Neuronal stem cell (in vitro differentiated cells): ENCODE measurements at regions not wholly inside any gene's neighbourhood (a gene's known extent, or its start where the extent isn't known, plus 50 kb on each side); places are given as distances from the start of the nearest gene placed in this dataset.

Source experiments
- DNase-seq: peaks from one replicate; pipeline ENCODE4 v3.0.0-alpha.2; 2013; ENCODE audit warnings: low spot score
- H2AFZ ChIP-seq: one replicate; pipeline ENCODE4 v1.6.1; 2013; ENCODE audit warnings: mild to moderate bottlenecking, low read length, inconsistent platforms
- H2AK5ac ChIP-seq: 2 replicates; pipeline ENCODE4 v1.6.1; 2013; ENCODE audit warnings: low read depth, mild to moderate bottlenecking, inconsistent platforms, low read length, moderate library complexity, mixed read lengths
- H2BK120ac ChIP-seq: 2 replicates; pipeline ENCODE4 v1.6.1; 2013; ENCODE audit warnings: low read depth, mild to moderate bottlenecking, inconsistent platforms, low read length, moderate library complexity, mixed read lengths
- H2BK12ac ChIP-seq: one replicate; pipeline ENCODE4 v1.6.1; 2013; ENCODE audit warnings: low read length, inconsistent platforms
- H2BK15ac ChIP-seq: 2 replicates; pipeline ENCODE4 v1.6.1; 2013; ENCODE audit warnings: mild to moderate bottlenecking, low read length, inconsistent platforms, mixed read lengths
- H2BK5ac ChIP-seq: one replicate; pipeline ENCODE4 v1.6.1; 2013; ENCODE audit warnings: inconsistent platforms, mild to moderate bottlenecking, low read length, moderate library complexity
- H3K14ac ChIP-seq: one replicate; pipeline ENCODE4 v1.6.1; 2013; ENCODE audit warnings: low read length, inconsistent platforms
- H3K18ac ChIP-seq: 2 replicates; pipeline ENCODE4 v1.6.1; 2013; ENCODE audit warnings: low read length, inconsistent platforms
- H3K23ac ChIP-seq: 2 replicates; pipeline ENCODE4 v1.6.1; 2013; ENCODE audit warnings: low read depth, mild to moderate bottlenecking, mixed read lengths, low read length, inconsistent platforms; ENCODE audit not compliant: poor library complexity
- H3K27ac ChIP-seq: replicated peaks from 3 replicates; pipeline ENCODE4 v1.5.1; 2013; ENCODE audit warnings: low read length, inconsistent platforms
- H3K27me3 ChIP-seq, 3 experiments: 2 replicates each; pipeline ENCODE4 v1.6.1; 2013; ENCODE audit warnings: low read length in 3 of 3, mild to moderate bottlenecking in 2 of 3, inconsistent platforms in 1 of 3, low read depth in 1 of 3, mixed read lengths in 1 of 3, moderate library complexity in 1 of 3; ENCODE audit not compliant: control insufficient read depth in 3 of 3, insufficient read depth in 3 of 3
- H3K36me3 ChIP-seq, 2 donors: replicated peaks in 1 of 2; 2 replicates each; pipeline ENCODE4 v1.6.1; 2013; ENCODE audit warnings: low read length in 2 of 2; ENCODE audit not compliant: control insufficient read depth in 2 of 2, insufficient read depth in 2 of 2
- H3K4ac ChIP-seq: 2 replicates; pipeline ENCODE4 v1.6.1; 2013; ENCODE audit warnings: inconsistent platforms, mild to moderate bottlenecking, low read length, moderate library complexity
- H3K4me1 ChIP-seq, 2 donors: 1 replicate in 1 of 2; 2 replicates in 1 of 2; pipeline ENCODE4 v1.6.1; 2013; ENCODE audit warnings: low read length in 2 of 2, low read depth in 1 of 2; ENCODE audit not compliant: control insufficient read depth in 2 of 2, insufficient read depth in 1 of 2
- H3K4me2 ChIP-seq: one replicate; pipeline ENCODE4 v1.6.1; 2013; ENCODE audit warnings: mild to moderate bottlenecking, low read length, inconsistent platforms; ENCODE audit not compliant: insufficient read depth, poor library complexity, severe bottlenecking
- H3K4me3 ChIP-seq, 2 donors: 2 replicates each; pipeline ENCODE4 v1.5.1; 2013; ENCODE audit warnings: low read length in 2 of 2, mild to moderate bottlenecking in 2 of 2, inconsistent platforms in 1 of 2, moderate library complexity in 1 of 2
- H3K79me1 ChIP-seq: one replicate; pipeline ENCODE4 v1.6.1; 2013; ENCODE audit warnings: low read depth, mild to moderate bottlenecking, inconsistent platforms, low read length, moderate library complexity
- H3K9ac ChIP-seq: one replicate; pipeline ENCODE4 v1.6.1; 2013; ENCODE audit warnings: mild to moderate bottlenecking, low read depth, low read length, inconsistent platforms; ENCODE audit not compliant: poor library complexity
- H3K9me3 ChIP-seq, 2 donors: replicated peaks in 1 of 2; 2 replicates each; pipeline versions ENCODE3 to v1.6.1; 2013; ENCODE audit warnings: low read length in 2 of 2, mild to moderate bottlenecking in 2 of 2, inconsistent platforms in 1 of 2, low read depth in 1 of 2, mixed read lengths in 1 of 2, moderate library complexity in 1 of 2; ENCODE audit not compliant: control insufficient read depth in 2 of 2, insufficient read depth in 1 of 2
- H4K8ac ChIP-seq: one replicate; pipeline ENCODE4 v1.6.1; 2013; ENCODE audit warnings: low read depth, mild to moderate bottlenecking, inconsistent platforms, low read length, moderate library complexity
- H4K91ac ChIP-seq: one replicate; pipeline ENCODE4 v1.6.1; 2013; ENCODE audit warnings: low read length, low read depth, mild to moderate bottlenecking, inconsistent platforms; ENCODE audit not compliant: poor library complexity
- WGBS, 2 donors: extraction: QIAGEN DNeasy Blood & Tissue Kit; methylation state at CpG; one replicate each; pipeline ENCODE4 v1.1.7; 2013; ENCODE audit warnings: missing lambda C conversion rate in 2 of 2, mixed read lengths in 1 of 2; ENCODE audit not compliant: insufficient read length in 2 of 2, insufficient replicate concordance in 1 of 2; ENCODE audit errors: extremely low coverage in 2 of 2; 5-methylcytosine and 5-hydroxymethylcytosine counted together

DNA sequence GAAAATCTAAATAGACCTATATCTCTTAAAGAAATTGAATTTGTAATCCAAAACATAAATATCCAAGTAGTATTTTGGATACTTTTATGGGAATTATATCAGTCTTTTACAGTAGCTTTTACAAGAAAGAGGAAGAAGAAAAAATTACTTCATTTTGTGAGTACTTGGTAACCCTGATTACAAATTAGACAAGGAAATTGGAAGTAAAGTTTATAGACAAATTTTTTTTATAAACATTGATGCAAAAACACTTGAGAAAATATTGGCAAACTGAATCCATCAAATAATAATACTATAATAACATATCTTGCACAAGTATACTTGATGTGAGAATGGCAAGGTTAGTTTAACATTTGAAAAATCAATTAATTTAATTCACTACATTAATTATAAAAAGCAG is 954.1 kb upstream of the MIR17HG start:
- H3K4me3 ChIP-seq = no peak overlapping the region
- H2BK5ac ChIP-seq = no peak overlapping the region
- H4K8ac ChIP-seq = no peak overlapping the region
- H3K4me2 ChIP-seq = no peak overlapping the region
- H2BK15ac ChIP-seq = no peak overlapping the region
- H3K4ac ChIP-seq = no peak overlapping the region
- H3K27ac ChIP-seq = no peak overlapping the region
- H3K14ac ChIP-seq = no peak overlapping the region
- no peak overlapping the region for H2BK12ac ChIP-seq
- no peak overlapping the region for H2AFZ ChIP-seq
- peaks cover 0 to 4% of the 10 kb centered on the region in 2 donors for H3K4me1 ChIP-seq
- no peak overlapping the region for H3K23ac ChIP-seq
- H2BK120ac ChIP-seq = no peak overlapping the region
- H3K27me3 ChIP-seq = no peaks in the 10 kb centered on the region
- no peak overlapping the region for H3K9ac ChIP-seq
- no peaks in the 10 kb centered on the region for H3K9me3 ChIP-seq
- H3K36me3 ChIP-seq = no peaks in the 10 kb centered on the region
- H3K79me1 ChIP-seq = no peaks in the 10 kb centered on the region
- no peak overlapping the region for H2AK5ac ChIP-seq
- DNase-seq = no peak
- H4K91ac ChIP-seq = no peak overlapping the region
- H3K18ac ChIP-seq = no peak overlapping the region

DNA sequence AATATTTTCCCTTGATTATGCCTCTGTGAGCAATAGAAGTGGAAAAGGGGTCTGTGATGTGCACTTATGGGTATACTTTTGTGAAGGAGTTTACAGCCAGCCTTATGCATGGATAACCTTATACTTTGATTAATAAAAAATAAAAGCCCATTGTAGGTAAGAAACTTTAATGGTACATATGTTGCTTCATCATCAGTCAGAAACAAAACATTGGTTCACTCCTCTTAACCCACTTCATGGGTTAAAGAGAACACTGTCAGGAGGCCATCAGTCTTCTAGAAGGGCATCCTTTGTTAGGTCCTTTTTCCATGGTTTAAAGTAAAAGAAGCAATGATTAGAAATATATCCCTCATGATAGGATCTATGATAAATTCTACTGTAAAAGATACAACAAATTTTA is 952.1 kb upstream of the MIR17HG start:
- Histone ChIP-seq H3K14ac (no peak overlapping the region), H3K4me2 (no peak overlapping the region), H3K4me3 (no peak overlapping the region), H3K36me3 (no peaks in the 10 kb centered on the region), H4K8ac (no peak overlapping the region), H3K4ac (no peak overlapping the region), H2AK5ac (no peak overlapping the region), H3K18ac (no peak overlapping the region), H3K4me1 (peaks cover 0 to 4% of the 10 kb centered on the region in 2 donors), H3K23ac (no peak overlapping the region), H2AFZ (no peak overlapping the region), H2BK12ac (no peak overlapping the region), H3K9ac (no peak overlapping the region), H3K9me3 (no peaks in the 10 kb centered on the region), H2BK5ac (no peak overlapping the region), H3K27me3 (no peaks in the 10 kb centered on the region), H3K27ac (no peak overlapping the region), H2BK120ac (no peak overlapping the region), H3K79me1 (no peaks in the 10 kb centered on the region), H4K91ac (no peak overlapping the region), H2BK15ac (no peak overlapping the region)
- no peak for DNase-seq

DNA sequence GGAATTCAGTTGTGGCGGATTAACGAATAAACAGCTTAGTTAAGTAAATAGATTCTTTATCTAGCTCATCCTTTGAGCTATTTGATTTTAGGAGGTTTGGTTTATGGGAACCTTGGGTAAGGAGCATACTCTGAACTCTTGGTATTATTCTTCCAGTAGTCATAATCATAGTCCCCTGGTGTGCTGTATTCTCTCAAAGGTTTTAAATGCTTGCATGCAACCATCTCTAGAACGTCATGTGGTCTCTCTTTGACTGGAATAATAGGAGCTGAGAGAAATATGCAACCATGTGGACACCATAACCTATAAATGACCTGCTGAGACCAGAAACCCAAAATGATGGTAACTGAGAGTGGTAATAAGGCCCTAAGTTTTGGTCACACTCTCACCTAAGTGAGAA is 951.6 kb upstream of the MIR17HG start:
- Histone ChIP-seq H3K4me2 (no peak overlapping the region), H3K14ac (no peak overlapping the region), H2AFZ (no peak overlapping the region), H3K27ac (no peak overlapping the region), H3K23ac (no peak overlapping the region), H3K27me3 (no peaks in the 10 kb centered on the region), H3K4ac (no peak overlapping the region), H3K18ac (no peak overlapping the region), H3K4me1 (peaks cover 0 to 4% of the 10 kb centered on the region in 2 donors), H4K91ac (no peak overlapping the region), H3K4me3 (no peak overlapping the region), H3K36me3 (no peaks in the 10 kb centered on the region), H2BK120ac (no peak overlapping the region), H2BK5ac (no peak overlapping the region), H4K8ac (no peak overlapping the region), H2BK12ac (no peak overlapping the region), H2BK15ac (no peak overlapping the region), H3K9ac (no peak overlapping the region), H3K9me3 (no peaks in the 10 kb centered on the region), H3K79me1 (no peaks in the 10 kb centered on the region), H2AK5ac (no peak overlapping the region)
- no peak for DNase-seq
- whole genome bisulfite sequencing, 2 donors = no CpG with 5 or more reads among the region's 3 CpGs

DNA sequence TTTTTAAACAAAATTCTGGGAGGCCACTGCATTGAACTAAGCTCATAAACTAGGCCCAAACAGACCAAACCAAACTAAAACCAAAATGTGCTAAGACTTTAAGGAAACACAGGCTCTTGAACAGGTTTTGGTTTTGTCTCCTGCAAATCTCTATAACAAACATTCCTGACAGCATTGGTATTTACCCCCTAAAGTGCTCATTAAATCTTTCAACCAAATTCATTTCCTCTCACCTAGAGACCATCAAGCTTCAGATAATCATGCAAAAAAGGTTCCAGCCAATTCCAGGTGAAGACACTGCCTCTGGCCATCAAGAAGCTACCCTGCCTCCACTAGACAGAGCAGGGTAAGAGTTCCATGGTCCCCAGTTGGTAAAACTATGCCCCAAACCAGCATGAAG is 951.2 kb upstream of the MIR17HG start:
- Histone ChIP-seq H3K18ac (no peak overlapping the region), H2BK15ac (no peak overlapping the region), H3K27me3 (no peaks in the 10 kb centered on the region), H3K4ac (no peak overlapping the region), H3K14ac (no peak overlapping the region), H3K23ac (no peak overlapping the region), H3K4me1 (peaks cover 0 to 4% of the 10 kb centered on the region in 2 donors), H2BK5ac (no peak overlapping the region), H3K4me3 (no peak overlapping the region), H4K91ac (no peak overlapping the region), H2BK120ac (no peak overlapping the region), H2BK12ac (no peak overlapping the region), H3K79me1 (no peaks in the 10 kb centered on the region), H3K9me3 (no peaks in the 10 kb centered on the region), H4K8ac (no peak overlapping the region), H3K36me3 (no peaks in the 10 kb centered on the region), H2AFZ (no peak overlapping the region), H3K27ac (no peak overlapping the region), H3K9ac (no peak overlapping the region), H2AK5ac (no peak overlapping the region), H3K4me2 (no peak overlapping the region)
- no peak for DNase-seq
